ENCODE measurements at regions not wholly inside any gene's neighbourhood (a gene's known extent, or its start where the extent isn't known, plus 50 kb on each side); places are given as distances from the start of the nearest gene placed in this dataset.
A peak's percentile ranks its signal among the peaks of the same experiment; 100 is the strongest.

DNA sequence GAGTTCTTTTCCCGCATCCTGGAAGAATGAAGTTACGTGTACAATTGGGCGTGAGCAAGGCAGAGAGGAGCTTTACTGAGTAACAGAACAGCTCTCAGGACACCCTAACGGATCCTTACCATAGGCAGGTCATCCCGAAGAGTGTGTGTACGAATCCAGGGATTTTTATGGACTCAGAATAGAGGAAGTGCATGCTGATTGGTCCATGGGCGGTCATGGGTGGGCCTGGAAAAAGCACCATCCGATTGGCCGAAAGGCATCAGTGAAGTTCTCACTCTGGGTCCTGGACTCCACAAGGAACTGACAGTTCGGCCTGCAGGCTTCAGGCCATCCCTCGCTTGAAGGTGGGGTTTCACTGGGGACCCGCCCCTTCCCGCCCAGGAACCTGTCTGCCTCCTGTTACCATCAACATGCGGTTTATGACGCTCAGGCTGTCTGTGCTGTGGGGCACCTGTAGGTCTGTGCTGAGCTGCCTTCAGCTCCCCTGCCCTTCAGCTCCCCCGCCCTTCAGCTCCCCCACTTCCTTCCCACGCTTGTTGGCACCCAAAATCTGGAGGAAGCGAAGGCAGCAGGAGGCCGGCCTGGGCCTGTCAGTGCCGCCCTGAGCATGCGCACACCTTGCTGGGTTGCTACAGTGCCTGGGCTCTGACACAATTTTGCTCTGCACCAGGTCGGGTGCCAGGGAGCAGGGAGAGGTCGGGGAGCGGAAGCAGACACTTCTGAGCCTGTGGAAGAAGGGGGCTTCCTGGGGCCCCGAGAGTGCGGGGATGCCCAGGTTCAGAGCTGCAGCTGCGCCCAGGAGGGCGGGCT, 57.9 kb upstream of the MANEA start (continued):
- TF ChIP-seq, protein P1, sequence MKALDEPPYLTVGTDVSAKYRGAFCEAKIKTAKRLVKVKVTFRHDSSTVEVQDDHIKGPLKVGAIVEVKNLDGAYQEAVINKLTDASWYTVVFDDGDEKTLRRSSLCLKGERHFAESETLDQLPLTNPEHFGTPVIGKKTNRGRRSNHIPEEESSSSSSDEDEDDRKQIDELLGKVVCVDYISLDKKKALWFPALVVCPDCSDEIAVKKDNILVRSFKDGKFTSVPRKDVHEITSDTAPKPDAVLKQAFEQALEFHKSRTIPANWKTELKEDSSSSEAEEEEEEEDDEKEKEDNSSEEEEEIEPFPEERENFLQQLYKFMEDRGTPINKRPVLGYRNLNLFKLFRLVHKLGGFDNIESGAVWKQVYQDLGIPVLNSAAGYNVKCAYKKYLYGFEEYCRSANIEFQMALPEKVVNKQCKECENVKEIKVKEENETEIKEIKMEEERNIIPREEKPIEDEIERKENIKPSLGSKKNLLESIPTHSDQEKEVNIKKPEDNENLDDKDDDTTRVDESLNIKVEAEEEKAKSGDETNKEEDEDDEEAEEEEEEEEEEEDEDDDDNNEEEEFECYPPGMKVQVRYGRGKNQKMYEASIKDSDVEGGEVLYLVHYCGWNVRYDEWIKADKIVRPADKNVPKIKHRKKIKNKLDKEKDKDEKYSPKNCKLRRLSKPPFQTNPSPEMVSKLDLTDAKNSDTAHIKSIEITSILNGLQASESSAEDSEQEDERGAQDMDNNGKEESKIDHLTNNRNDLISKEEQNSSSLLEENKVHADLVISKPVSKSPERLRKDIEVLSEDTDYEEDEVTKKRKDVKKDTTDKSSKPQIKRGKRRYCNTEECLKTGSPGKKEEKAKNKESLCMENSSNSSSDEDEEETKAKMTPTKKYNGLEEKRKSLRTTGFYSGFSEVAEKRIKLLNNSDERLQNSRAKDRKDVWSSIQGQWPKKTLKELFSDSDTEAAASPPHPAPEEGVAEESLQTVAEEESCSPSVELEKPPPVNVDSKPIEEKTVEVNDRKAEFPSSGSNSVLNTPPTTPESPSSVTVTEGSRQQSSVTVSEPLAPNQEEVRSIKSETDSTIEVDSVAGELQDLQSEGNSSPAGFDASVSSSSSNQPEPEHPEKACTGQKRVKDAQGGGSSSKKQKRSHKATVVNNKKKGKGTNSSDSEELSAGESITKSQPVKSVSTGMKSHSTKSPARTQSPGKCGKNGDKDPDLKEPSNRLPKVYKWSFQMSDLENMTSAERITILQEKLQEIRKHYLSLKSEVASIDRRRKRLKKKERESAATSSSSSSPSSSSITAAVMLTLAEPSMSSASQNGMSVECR (CRISPR knock-in tag; IDR thresholded peaks at IDR 0.05) = no peak
- TF ChIP-seq TBP (optimal IDR thresholded peaks at IDR 0.05; ENCODE audit: low read depth, low read length) = peak; percentile 92
- no peak for TF ChIP-seq ZNF785 (CRISPR knock-in tag; IDR thresholded peaks at IDR 0.05)
- TF ChIP-seq, protein P2, sequence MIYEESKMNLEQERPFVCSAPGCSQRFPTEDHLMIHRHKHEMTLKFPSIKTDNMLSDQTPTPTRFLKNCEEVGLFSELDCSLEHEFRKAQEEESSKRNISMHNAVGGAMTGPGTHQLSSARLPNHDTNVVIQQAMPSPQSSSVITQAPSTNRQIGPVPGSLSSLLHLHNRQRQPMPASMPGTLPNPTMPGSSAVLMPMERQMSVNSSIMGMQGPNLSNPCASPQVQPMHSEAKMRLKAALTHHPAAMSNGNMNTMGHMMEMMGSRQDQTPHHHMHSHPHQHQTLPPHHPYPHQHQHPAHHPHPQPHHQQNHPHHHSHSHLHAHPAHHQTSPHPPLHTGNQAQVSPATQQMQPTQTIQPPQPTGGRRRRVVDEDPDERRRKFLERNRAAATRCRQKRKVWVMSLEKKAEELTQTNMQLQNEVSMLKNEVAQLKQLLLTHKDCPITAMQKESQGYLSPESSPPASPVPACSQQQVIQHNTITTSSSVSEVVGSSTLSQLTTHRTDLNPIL (CRISPR knock-in tag; IDR thresholded peaks at IDR 0.05) = no peak
- peak; percentile 97 for TF ChIP-seq SUPT5H (IDR thresholded peaks at IDR 0.05)
- TF ChIP-seq TCF7 (IDR thresholded peaks at IDR 0.05; ENCODE audit: borderline replicate concordance) = no peak
- TF ChIP-seq CBX1 (IDR thresholded peaks at IDR 0.05; ENCODE audit: low read depth) = no peak
- TF ChIP-seq MAFF (IDR thresholded peaks at IDR 0.05; ENCODE audit: low read length) = no peak
- TF ChIP-seq MED1 (CRISPR knock-in tag; IDR thresholded peaks at IDR 0.05; ENCODE audit: borderline replicate concordance) = no peak
- TF ChIP-seq GATAD2A (IDR thresholded peaks at IDR 0.05) = no peak
- no peak for TF ChIP-seq DMBX1 (CRISPR knock-in tag; IDR thresholded peaks at IDR 0.05; ENCODE audit: borderline replicate concordance)
- TF ChIP-seq KLF1 (tag; IDR thresholded peaks at IDR 0.05) = no peak
- TF ChIP-seq SRSF1 (IDR thresholded peaks at IDR 0.05; ENCODE audit: low read depth, low read length) = no peak
- no peak for TF ChIP-seq ZNF445 (CRISPR knock-in tag; IDR thresholded peaks at IDR 0.05; ENCODE audit: low read depth)
- TF ChIP-seq HNRNPK (IDR thresholded peaks at IDR 0.05; ENCODE audit: low read depth, low read length, poor library complexity, severe bottlenecking) = no peak
- no peak for TF ChIP-seq CCAR2 (IDR thresholded peaks at IDR 0.05; ENCODE audit: low read depth, low read length)
- TF ChIP-seq NRF1 (conservative IDR thresholded peaks at IDR 0.05 in 1 of 2, IDR thresholded peaks at IDR 0.05 in 1 of 2) = peak; percentile 91 to 93
- TF ChIP-seq DACH1 (IDR thresholded peaks at IDR 0.05; ENCODE audit: partially characterized antibody) = no peak
- TF ChIP-seq CBFA2T3 (IDR thresholded peaks at IDR 0.05) = no peak
- TF ChIP-seq, protein P3, sequence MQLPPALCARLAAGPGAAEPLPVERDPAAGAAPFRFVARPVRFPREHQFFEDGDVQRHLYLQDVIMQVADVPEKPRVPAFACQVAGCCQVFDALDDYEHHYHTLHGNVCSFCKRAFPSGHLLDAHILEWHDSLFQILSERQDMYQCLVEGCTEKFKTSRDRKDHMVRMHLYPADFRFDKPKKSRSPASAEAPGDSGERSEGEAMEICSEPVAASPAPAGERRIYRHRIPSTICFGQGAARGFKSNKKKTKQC (CRISPR knock-in tag; IDR thresholded peaks at IDR 0.05) = no peak
- TF ChIP-seq ELK1 (CRISPR knock-in tag; IDR thresholded peaks at IDR 0.05) = no peak
- peak; percentile 88 to 90 for TF ChIP-seq FOXK2 (conservative IDR thresholded peaks at IDR 0.05 in 1 of 2, IDR thresholded peaks at IDR 0.05 in 1 of 2; ENCODE audit: low read depth in 2 of 2)
